Esophagus squamous epithelium (tissue), 4 donors: ENCODE measurements at regions not wholly inside any gene's neighbourhood (a gene's known extent, or its start where the extent isn't known, plus 50 kb on each side); places are given as distances from the start of the nearest gene placed in this dataset.

Experiments
- POLR2A ChIP-seq, 4 donors: fragments of 450-650 bp; IDR thresholded peaks; one replicate each; pipeline ENCODE4 v1.6.1; 2017; ENCODE audit warnings: antibody characterized with exemption in 4 of 4, mild to moderate bottlenecking in 4 of 4, moderate library complexity in 3 of 4
- TF ChIP-seq, protein P1 (sequence below), 6 experiments: fragments of 450-650 bp in 4 of 6; fragments of 200-600 bp in 2 of 6; sonication (generic) in 2 of 6; IDR thresholded peaks; one replicate each; pipeline ENCODE4 v1.5.1; 2016 to 2019; ENCODE audit warnings: antibody characterized with exemption in 6 of 6, mild to moderate bottlenecking in 4 of 6, moderate library complexity in 4 of 6

DNA sequence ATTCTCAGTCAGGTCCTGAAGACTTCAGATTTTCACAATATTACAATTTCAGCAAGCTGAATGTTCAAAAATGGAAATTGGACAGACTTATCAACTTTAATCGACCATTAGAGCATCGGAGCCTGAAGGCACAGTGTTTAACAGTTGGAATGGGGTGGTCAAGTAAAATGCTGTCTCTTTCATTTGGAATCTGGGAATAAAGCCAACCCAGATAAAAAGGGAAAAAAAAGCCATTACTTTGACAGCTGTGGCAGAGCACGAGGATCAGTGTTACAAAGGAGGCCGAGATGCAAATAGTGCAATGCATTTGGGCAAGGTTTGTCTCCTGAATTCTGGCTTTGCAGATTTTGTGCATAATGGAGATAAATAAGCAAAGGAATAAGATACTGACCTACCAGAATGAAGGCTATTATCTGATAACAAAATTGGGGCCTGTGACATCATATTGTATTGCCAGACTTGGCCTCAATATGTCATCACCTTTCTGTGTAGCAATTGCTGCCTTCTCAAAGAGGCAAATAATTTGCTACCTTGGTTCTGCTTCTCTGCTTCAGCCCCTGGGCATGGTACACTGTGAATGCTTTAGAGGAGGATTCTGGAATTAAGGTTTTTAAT, 277.5 kb upstream of the KLHL29 start:
- TF ChIP-seq, protein P1, sequence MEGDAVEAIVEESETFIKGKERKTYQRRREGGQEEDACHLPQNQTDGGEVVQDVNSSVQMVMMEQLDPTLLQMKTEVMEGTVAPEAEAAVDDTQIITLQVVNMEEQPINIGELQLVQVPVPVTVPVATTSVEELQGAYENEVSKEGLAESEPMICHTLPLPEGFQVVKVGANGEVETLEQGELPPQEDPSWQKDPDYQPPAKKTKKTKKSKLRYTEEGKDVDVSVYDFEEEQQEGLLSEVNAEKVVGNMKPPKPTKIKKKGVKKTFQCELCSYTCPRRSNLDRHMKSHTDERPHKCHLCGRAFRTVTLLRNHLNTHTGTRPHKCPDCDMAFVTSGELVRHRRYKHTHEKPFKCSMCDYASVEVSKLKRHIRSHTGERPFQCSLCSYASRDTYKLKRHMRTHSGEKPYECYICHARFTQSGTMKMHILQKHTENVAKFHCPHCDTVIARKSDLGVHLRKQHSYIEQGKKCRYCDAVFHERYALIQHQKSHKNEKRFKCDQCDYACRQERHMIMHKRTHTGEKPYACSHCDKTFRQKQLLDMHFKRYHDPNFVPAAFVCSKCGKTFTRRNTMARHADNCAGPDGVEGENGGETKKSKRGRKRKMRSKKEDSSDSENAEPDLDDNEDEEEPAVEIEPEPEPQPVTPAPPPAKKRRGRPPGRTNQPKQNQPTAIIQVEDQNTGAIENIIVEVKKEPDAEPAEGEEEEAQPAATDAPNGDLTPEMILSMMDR (IDR thresholded peaks at IDR 0.05): no peak
- TF ChIP-seq POLR2A (IDR thresholded peaks at IDR 0.05): no peak
